Hepatocyte (in vitro differentiated cells): ENCODE measurements at regions not wholly inside any gene's neighbourhood (a gene's known extent, or its start where the extent isn't known, plus 50 kb on each side); places are given as distances from the start of the nearest gene placed in this dataset.

Experiments used
- DNase-seq: peaks from one replicate; pipeline ENCODE4 v3.0.0-alpha.2; 2016; ENCODE audit warnings: low spot score
- H2AFZ ChIP-seq: fragments of 200-600 bp; sonication (generic); 2 replicates; pipeline ENCODE4 v1.6.0; 2016; ENCODE audit warnings: antibody characterized with exemption, mild to moderate bottlenecking
- H3K27ac ChIP-seq: fragments of 200-600 bp; sonication (generic); 2 replicates; pipeline ENCODE4 v1.5.1; 2016; ENCODE audit warnings: mild to moderate bottlenecking
- H3K27me3 ChIP-seq: fragments of 200-600 bp; sonication (generic); 2 replicates; pipeline ENCODE4 v1.6.1; 2016
- H3K36me3 ChIP-seq: fragments of 200-600 bp; sonication (generic); replicated peaks from 2 replicates; pipeline ENCODE4 v1.5.1; 2016; ENCODE audit warnings: low read depth; ENCODE audit not compliant: insufficient read depth
- H3K4me1 ChIP-seq: fragments of 200-600 bp; sonication (generic); 2 replicates; pipeline ENCODE4 v1.5.1; 2016; ENCODE audit warnings: mild to moderate bottlenecking, moderate library complexity; ENCODE audit not compliant: insufficient read depth
- H3K4me2 ChIP-seq: fragments of 200-600 bp; sonication (generic); 2 replicates; pipeline ENCODE4 v1.6.0; 2016
- H3K4me3 ChIP-seq: fragments of 200-600 bp; sonication (generic); 2 replicates; pipeline ENCODE4 v1.5.1; 2016; ENCODE audit warnings: mild to moderate bottlenecking
- H3K79me2 ChIP-seq: fragments of 200-600 bp; sonication (generic); 2 replicates; pipeline ENCODE4 v1.6.0; 2017; ENCODE audit warnings: mild to moderate bottlenecking
- H3K9me2 ChIP-seq: fragments of 200-600 bp; sonication (generic); replicated peaks from 2 replicates; pipeline ENCODE4 v1.6.0; 2017; ENCODE audit warnings: mild to moderate bottlenecking; ENCODE audit not compliant: insufficient read depth
- H3K9me3 ChIP-seq: fragments of 200-600 bp; sonication (generic); 2 replicates; pipeline ENCODE4 v1.5.1; 2016; ENCODE audit warnings: low read depth, mild to moderate bottlenecking
- H4K20me1 ChIP-seq: fragments of 200-600 bp; sonication (generic); 2 replicates; pipeline ENCODE4 v1.6.0; 2016; ENCODE audit warnings: mild to moderate bottlenecking; ENCODE audit not compliant: insufficient read depth, poor library complexity, severe bottlenecking
- CTCF ChIP-seq: fragments of 200-600 bp; sonication (generic); IDR thresholded peaks from 2 replicates; pipeline ENCODE4 v1.5.1; 2016; ENCODE audit warnings: antibody characterized with exemption, mild to moderate bottlenecking; ENCODE audit not compliant: poor library complexity
- EZH2 ChIP-seq: fragments of 200-600 bp; sonication (generic); IDR thresholded peaks from 2 replicates; pipeline ENCODE4 v1.6.1; 2016; ENCODE audit warnings: antibody characterized with exemption, mild to moderate bottlenecking, borderline replicate concordance
- EZH2phosphoT487 ChIP-seq: fragments of 200-600 bp; sonication (generic); IDR thresholded peaks from one replicate; pipeline ENCODE4 v1.6.1; 2018; ENCODE audit warnings: antibody characterized with exemption, mild to moderate bottlenecking, low read depth, moderate library complexity; ENCODE audit not compliant: unreplicated experiment, severe bottlenecking
- WGBS: methylation state at CpG from one replicate; pipeline ENCODE4 v1.1.6; 2016; ENCODE audit warnings: low lambda C conversion rate; ENCODE audit errors: missing lambda C conversion rate; 5-methylcytosine and 5-hydroxymethylcytosine counted together

- Histone ChIP-seq H3K27me3 (no peaks in the 10 kb centered on the region), H3K9me2 (no peaks in the 10 kb centered on the region), H3K4me2 (no peak overlapping the region), H3K4me1 (peaks cover 13% of the 10 kb centered on the region), H3K79me2 (peaks cover 61% of the 10 kb centered on the region), H3K9me3 (no peaks in the 10 kb centered on the region), H2AFZ (no peak overlapping the region), H3K27ac (no peak overlapping the region), H4K20me1 (no peaks in the 10 kb centered on the region), H3K4me3 (no peak overlapping the region), H3K36me3 (no peaks in the 10 kb centered on the region)
- TF ChIP-seq EZH2phosphoT487 = no peak
- no peak for TF ChIP-seq CTCF
- TF ChIP-seq EZH2 = no peak
- 93% methylated on average over 5 of the region's 5 CpGs for WGBS
- DNase-seq = no peak
Measured at GRCh38 chr17:77298811-77299210, 158.0 kb downstream of the SEC14L1 start.

GRCh38 chr17:77299256-77300015, 158.7 kb downstream of the SEC14L1 start:
- H3K4me2 ChIP-seq = no peak overlapping the region
- DNase-seq = no peak
- H3K9me2 ChIP-seq = no peaks in the 10 kb centered on the region
- no peak overlapping the region for H3K4me3 ChIP-seq
- H4K20me1 ChIP-seq = no peaks in the 10 kb centered on the region
- no peak overlapping the region for H2AFZ ChIP-seq
- H3K27me3 ChIP-seq = no peaks in the 10 kb centered on the region
- H3K9me3 ChIP-seq = no peaks in the 10 kb centered on the region
- H3K79me2 ChIP-seq = peaks cover 59% of the 10 kb centered on the region
- TF ChIP-seq EZH2 = no peak
- no peak for TF ChIP-seq EZH2phosphoT487
- no peak for TF ChIP-seq CTCF
- peak overlapping the region; percentile 73 for H3K27ac ChIP-seq
- H3K36me3 ChIP-seq = no peaks in the 10 kb centered on the region
- 92% methylated on average over 6 of the region's 6 CpGs for WGBS
- H3K4me1 ChIP-seq = peaks cover 19% of the 10 kb centered on the region

- Histone ChIP-seq H3K4me3 (no peak overlapping the region), H3K9me3 (no peaks in the 10 kb centered on the region), H3K79me2 (peaks cover 59% of the 10 kb centered on the region), H3K4me2 (no peak overlapping the region), H3K36me3 (no peaks in the 10 kb centered on the region), H3K9me2 (no peaks in the 10 kb centered on the region), H4K20me1 (no peaks in the 10 kb centered on the region), H3K27me3 (no peaks in the 10 kb centered on the region), H3K27ac (peak overlapping the region; percentile 73), H2AFZ (no peak overlapping the region), H3K4me1 (peaks cover 26% of the 10 kb centered on the region)
- TF ChIP-seq EZH2phosphoT487 = no peak
- TF ChIP-seq EZH2 = no peak
- no peak for TF ChIP-seq CTCF
- WGBS = 54% methylated on average over 4 of the region's 4 CpGs
- peak; percentile 51 for DNase-seq
Measured at GRCh38 chr17:77300016-77300686, 159.4 kb downstream of the SEC14L1 start.
